ENCODE measurements at regions not wholly inside any gene's neighbourhood (a gene's known extent, or its start where the extent isn't known, plus 50 kb on each side); places are given as distances from the start of the nearest gene placed in this dataset.

DNA sequence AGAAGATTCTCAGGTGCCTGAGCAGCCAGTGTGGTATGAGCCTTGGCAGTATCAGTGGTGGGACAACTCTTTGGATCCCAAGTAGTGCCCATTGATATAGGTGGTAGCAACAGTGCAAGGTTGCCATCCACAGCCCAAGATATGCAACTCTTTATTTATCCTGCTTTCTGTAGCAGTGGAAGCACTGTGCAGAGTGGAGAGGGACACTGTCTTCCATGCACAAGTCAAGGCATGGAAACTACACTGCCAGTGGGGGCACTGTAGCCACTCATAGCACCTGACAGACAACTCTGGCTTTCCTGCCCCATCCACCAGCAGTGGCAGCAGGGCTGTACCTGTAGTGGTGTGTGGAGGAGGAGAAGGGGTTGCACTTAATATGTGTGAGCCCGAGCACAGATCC, 409.6 kb upstream of the TMEFF2 start:
- no peak for TF ChIP-seq POLR2A (IDR thresholded peaks at IDR 0.05)
- TF ChIP-seq, protein P1, sequence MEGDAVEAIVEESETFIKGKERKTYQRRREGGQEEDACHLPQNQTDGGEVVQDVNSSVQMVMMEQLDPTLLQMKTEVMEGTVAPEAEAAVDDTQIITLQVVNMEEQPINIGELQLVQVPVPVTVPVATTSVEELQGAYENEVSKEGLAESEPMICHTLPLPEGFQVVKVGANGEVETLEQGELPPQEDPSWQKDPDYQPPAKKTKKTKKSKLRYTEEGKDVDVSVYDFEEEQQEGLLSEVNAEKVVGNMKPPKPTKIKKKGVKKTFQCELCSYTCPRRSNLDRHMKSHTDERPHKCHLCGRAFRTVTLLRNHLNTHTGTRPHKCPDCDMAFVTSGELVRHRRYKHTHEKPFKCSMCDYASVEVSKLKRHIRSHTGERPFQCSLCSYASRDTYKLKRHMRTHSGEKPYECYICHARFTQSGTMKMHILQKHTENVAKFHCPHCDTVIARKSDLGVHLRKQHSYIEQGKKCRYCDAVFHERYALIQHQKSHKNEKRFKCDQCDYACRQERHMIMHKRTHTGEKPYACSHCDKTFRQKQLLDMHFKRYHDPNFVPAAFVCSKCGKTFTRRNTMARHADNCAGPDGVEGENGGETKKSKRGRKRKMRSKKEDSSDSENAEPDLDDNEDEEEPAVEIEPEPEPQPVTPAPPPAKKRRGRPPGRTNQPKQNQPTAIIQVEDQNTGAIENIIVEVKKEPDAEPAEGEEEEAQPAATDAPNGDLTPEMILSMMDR (IDR thresholded peaks at IDR 0.05 in 8 of 11, conservative IDR thresholded peaks at IDR 0.05 in 3 of 11): no peak

All from spleen (tissue), 7 donors.